GM13976 (cell line): ENCODE measurements at regions not wholly inside any gene's neighbourhood (a gene's known extent, or its start where the extent isn't known, plus 50 kb on each side); places are given as distances from the start of the nearest gene placed in this dataset.

Source experiments
- DNase-seq: peaks from one replicate; pipeline ENCODE4 v3.0.0; 2012; ENCODE audit warnings: low spot score
- CTCF ChIP-seq: IDR thresholded peaks from 2 replicates; pipeline ENCODE4 v1.5.1; 2012; ENCODE audit warnings: borderline replicate concordance, mild to moderate bottlenecking; ENCODE audit not compliant: insufficient read depth; ENCODE audit errors: extremely low read depth, missing control alignments, control extremely low read depth
- in situ Hi-C: fragments of 300-500 bp; cut with MboI; formaldehyde crosslinking; loops from one replicate; pipeline ENCODE4 v1.12.0; 2022; ENCODE audit warnings: low sequenced_read_pairs, mixed read lengths, inconsistent platforms; ENCODE audit not compliant: unreplicated experiment

GRCh38 chr2:126764686-126765265, 108.8 kb downstream of the GYPC start:
- in situ Hi-C loops = loop anchor here (25.0 kb wide), 2 partner anchors 227 to 527 kb away; no protein-coding TSS in a partner anchor
- TF ChIP-seq CTCF = no peak
- no peak for DNase-seq

GRCh38 chr2:126765395-126765794, 109.4 kb downstream of the GYPC start:
- in situ Hi-C loops = loop anchor here (25.0 kb wide), 2 partner anchors 228 to 528 kb away; no protein-coding TSS in a partner anchor
- TF ChIP-seq CTCF = no peak
- DNase-seq = no peak

GRCh38 chr2:126766295-126766968, 110.5 kb downstream of the GYPC start:
- TF ChIP-seq CTCF = no peak
- DNase-seq = no peak
- in situ Hi-C loops = loop anchor here (25.0 kb wide), 2 partner anchors 229 to 529 kb away; no protein-coding TSS in a partner anchor

GRCh38 chr2:126766969-126767296, 111.0 kb downstream of the GYPC start:
- in situ Hi-C loops = loop anchor here (25.0 kb wide), 2 partner anchors 230 to 530 kb away; no protein-coding TSS in a partner anchor
- DNase-seq = no peak
- no peak for TF ChIP-seq CTCF

- TF ChIP-seq CTCF = no peak
- no peak for DNase-seq
- in situ Hi-C loops = loop anchor here (25.0 kb wide), 2 partner anchors 232 to 532 kb away; no protein-coding TSS in a partner anchor
These were observed 113.2 kb downstream of the GYPC start for GRCh38 chr2:126769118-126769517.

GRCh38 chr2:126770466-126770865, 114.5 kb downstream of the GYPC start:
- in situ Hi-C loops = loop anchor here (25.0 kb wide), 2 partner anchors 233 to 533 kb away; no protein-coding TSS in a partner anchor
- no peak for DNase-seq
- TF ChIP-seq CTCF = no peak

- DNase-seq = no peak
- in situ Hi-C loops = loop anchor here (25.0 kb wide), 2 partner anchors 234 to 534 kb away; no protein-coding TSS in a partner anchor
- no peak for TF ChIP-seq CTCF
These were observed 115.1 kb downstream of the GYPC start for GRCh38 chr2:126771094-126771493.
